HEK293 (cell line): ENCODE measurements at regions not wholly inside any gene's neighbourhood (a gene's known extent, or its start where the extent isn't known, plus 50 kb on each side); places are given as distances from the start of the nearest gene placed in this dataset.

Source experiments
- BCL11B ChIP-seq: fragments of 450-650 bp; formaldehyde crosslinking; IDR thresholded peaks from 2 replicates; pipeline ENCODE4 v1.5.1; 2016; ENCODE audit warnings: low read depth, missing biosample characterization, missing genetic modification characterization
- KLF8 ChIP-seq: fragments of 450-650 bp; formaldehyde crosslinking; IDR thresholded peaks from 2 replicates; pipeline ENCODE4 v1.5.1; 2016; ENCODE audit warnings: missing biosample characterization, missing genetic modification characterization
- MEIS1 ChIP-seq: sonication (generic); formaldehyde crosslinking; IDR thresholded peaks from 2 replicates; pipeline ENCODE4 v1.8.1; 2022; ENCODE audit warnings: missing genetic modification reagents, mild to moderate bottlenecking, borderline replicate concordance
- REPIN1 ChIP-seq: fragments of 450-650 bp; formaldehyde crosslinking; IDR thresholded peaks from 2 replicates; pipeline ENCODE4 v1.5.1; 2017; ENCODE audit warnings: missing biosample characterization, missing genetic modification characterization, low read depth
- REST ChIP-seq: fragments of 450-650 bp; formaldehyde crosslinking; IDR thresholded peaks from 2 replicates; pipeline ENCODE4 v1.5.1; 2016; ENCODE audit warnings: missing biosample characterization, missing genetic modification characterization
- SALL2 ChIP-seq: fragments of 450-650 bp; formaldehyde crosslinking; IDR thresholded peaks from 2 replicates; pipeline ENCODE4 v1.5.0; 2017; ENCODE audit warnings: missing biosample characterization, mild to moderate bottlenecking, missing genetic modification characterization, borderline replicate concordance
- YY1 ChIP-seq: fragments of 450-650 bp; formaldehyde crosslinking; IDR thresholded peaks from 2 replicates; pipeline ENCODE4 v1.5.1; 2018; ENCODE audit warnings: missing biosample characterization, missing genetic modification characterization
- ZBTB17 ChIP-seq: fragments of 450-650 bp; formaldehyde crosslinking; IDR thresholded peaks from 2 replicates; pipeline ENCODE4 v1.5.1; 2016; ENCODE audit warnings: missing biosample characterization, missing genetic modification characterization
- ZNF112 ChIP-seq: fragments of 450-650 bp; formaldehyde crosslinking; IDR thresholded peaks from 2 replicates; pipeline ENCODE4 v1.5.0; 2017; ENCODE audit warnings: missing biosample characterization, missing genetic modification characterization
- ZNF202 ChIP-seq: fragments of 450-650 bp; formaldehyde crosslinking; IDR thresholded peaks from 2 replicates; pipeline ENCODE4 v1.5.1; 2016; ENCODE audit warnings: missing biosample characterization, missing genetic modification characterization, borderline replicate concordance
- ZNF292 ChIP-seq: fragments of 450-650 bp; formaldehyde crosslinking; IDR thresholded peaks from 2 replicates; pipeline ENCODE4 v1.5.1; 2016; ENCODE audit warnings: low read depth, missing biosample characterization, missing genetic modification characterization, borderline replicate concordance
- ZNF311 ChIP-seq: fragments of 450-650 bp; formaldehyde crosslinking; IDR thresholded peaks from 2 replicates; pipeline ENCODE4 v1.5.1; 2017; ENCODE audit warnings: missing biosample characterization, missing genetic modification characterization, borderline replicate concordance
- ZNF416 ChIP-seq: fragments of 450-650 bp; formaldehyde crosslinking; IDR thresholded peaks from 2 replicates; pipeline ENCODE4 v1.5.1; 2016; ENCODE audit warnings: missing biosample characterization, missing genetic modification characterization
- ZNF514 ChIP-seq: fragments of 450-650 bp; formaldehyde crosslinking; IDR thresholded peaks from 2 replicates; pipeline ENCODE4 v1.5.1; 2016; ENCODE audit warnings: missing biosample characterization, missing genetic modification characterization
- ZNF529 ChIP-seq: fragments of 450-650 bp; formaldehyde crosslinking; IDR thresholded peaks from 2 replicates; pipeline ENCODE4 v1.5.1; 2017; ENCODE audit warnings: missing genetic modification characterization, missing biosample characterization; ENCODE audit not compliant: insufficient replicate concordance
- ZNF560 ChIP-seq: fragments of 450-650 bp; formaldehyde crosslinking; IDR thresholded peaks from 2 replicates; pipeline ENCODE4 v1.5.1; 2017; ENCODE audit warnings: missing biosample characterization, missing genetic modification characterization, borderline replicate concordance
- ZNF658 ChIP-seq: fragments of 450-650 bp; formaldehyde crosslinking; IDR thresholded peaks from 2 replicates; pipeline ENCODE4; 2016; ENCODE audit warnings: missing biosample characterization, missing genetic modification characterization
- ZNF660 ChIP-seq: fragments of 450-650 bp; IDR thresholded peaks from 2 replicates; pipeline ENCODE4 v1.5.1; 2018; ENCODE audit warnings: missing biosample characterization, mild to moderate bottlenecking, missing genetic modification characterization
- ZNF664 ChIP-seq: fragments of 450-650 bp; formaldehyde crosslinking; IDR thresholded peaks from 2 replicates; pipeline ENCODE4 v1.5.1; 2016; ENCODE audit warnings: missing biosample characterization, missing genetic modification characterization
- ZNF785 ChIP-seq: fragments of 450-650 bp; formaldehyde crosslinking; IDR thresholded peaks from 2 replicates; pipeline ENCODE4 v1.5.1; 2016; ENCODE audit warnings: missing biosample characterization, missing genetic modification characterization
- ZNF791 ChIP-seq: fragments of 450-650 bp; formaldehyde crosslinking; IDR thresholded peaks from 2 replicates; pipeline ENCODE4 v1.5.1; 2016; ENCODE audit warnings: missing biosample characterization, missing genetic modification characterization
- ZNF830 ChIP-seq: fragments of 450-650 bp; IDR thresholded peaks from 2 replicates; pipeline ENCODE4 v1.5.0; 2018; ENCODE audit warnings: missing biosample characterization, missing genetic modification characterization, low read depth, mild to moderate bottlenecking, moderate library complexity
- ZSCAN16 ChIP-seq: fragments of 450-650 bp; formaldehyde crosslinking; IDR thresholded peaks from 2 replicates; pipeline ENCODE4 v1.5.1; 2016; ENCODE audit warnings: missing biosample characterization, missing genetic modification characterization
- ZSCAN23 ChIP-seq: fragments of 450-650 bp; formaldehyde crosslinking; IDR thresholded peaks from 2 replicates; pipeline ENCODE4 v1.5.1; 2016; ENCODE audit warnings: missing biosample characterization, missing genetic modification characterization
- TF ChIP-seq, protein P1 (sequence below): fragments of 450-650 bp; formaldehyde crosslinking; IDR thresholded peaks from 2 replicates; pipeline ENCODE4 v1.5.1; 2016; ENCODE audit warnings: missing biosample characterization, missing genetic modification characterization, borderline replicate concordance
- TF ChIP-seq, protein P2 (sequence below): fragments of 450-650 bp; formaldehyde crosslinking; optimal IDR thresholded peaks from 2 replicates; pipeline ENCODE3; 2016; ENCODE audit warnings: missing biosample characterization, mild to moderate bottlenecking, missing genetic modification characterization
- TF ChIP-seq, protein P3 (sequence below): fragments of 450-650 bp; formaldehyde crosslinking; IDR thresholded peaks from 2 replicates; pipeline ENCODE4 v1.5.1; 2016; ENCODE audit warnings: missing biosample characterization, missing genetic modification characterization
- TF ChIP-seq, protein P4 (sequence below): fragments of 450-650 bp; formaldehyde crosslinking; IDR thresholded peaks from 2 replicates; pipeline ENCODE4 v1.5.1; 2017; ENCODE audit warnings: missing biosample characterization, missing genetic modification characterization
- TF ChIP-seq, protein P5 (sequence below): fragments of 450-650 bp; formaldehyde crosslinking; IDR thresholded peaks from 2 replicates; pipeline ENCODE4 v1.5.1; 2016; ENCODE audit warnings: missing biosample characterization, missing genetic modification characterization

- TF ChIP-seq, protein P1, sequence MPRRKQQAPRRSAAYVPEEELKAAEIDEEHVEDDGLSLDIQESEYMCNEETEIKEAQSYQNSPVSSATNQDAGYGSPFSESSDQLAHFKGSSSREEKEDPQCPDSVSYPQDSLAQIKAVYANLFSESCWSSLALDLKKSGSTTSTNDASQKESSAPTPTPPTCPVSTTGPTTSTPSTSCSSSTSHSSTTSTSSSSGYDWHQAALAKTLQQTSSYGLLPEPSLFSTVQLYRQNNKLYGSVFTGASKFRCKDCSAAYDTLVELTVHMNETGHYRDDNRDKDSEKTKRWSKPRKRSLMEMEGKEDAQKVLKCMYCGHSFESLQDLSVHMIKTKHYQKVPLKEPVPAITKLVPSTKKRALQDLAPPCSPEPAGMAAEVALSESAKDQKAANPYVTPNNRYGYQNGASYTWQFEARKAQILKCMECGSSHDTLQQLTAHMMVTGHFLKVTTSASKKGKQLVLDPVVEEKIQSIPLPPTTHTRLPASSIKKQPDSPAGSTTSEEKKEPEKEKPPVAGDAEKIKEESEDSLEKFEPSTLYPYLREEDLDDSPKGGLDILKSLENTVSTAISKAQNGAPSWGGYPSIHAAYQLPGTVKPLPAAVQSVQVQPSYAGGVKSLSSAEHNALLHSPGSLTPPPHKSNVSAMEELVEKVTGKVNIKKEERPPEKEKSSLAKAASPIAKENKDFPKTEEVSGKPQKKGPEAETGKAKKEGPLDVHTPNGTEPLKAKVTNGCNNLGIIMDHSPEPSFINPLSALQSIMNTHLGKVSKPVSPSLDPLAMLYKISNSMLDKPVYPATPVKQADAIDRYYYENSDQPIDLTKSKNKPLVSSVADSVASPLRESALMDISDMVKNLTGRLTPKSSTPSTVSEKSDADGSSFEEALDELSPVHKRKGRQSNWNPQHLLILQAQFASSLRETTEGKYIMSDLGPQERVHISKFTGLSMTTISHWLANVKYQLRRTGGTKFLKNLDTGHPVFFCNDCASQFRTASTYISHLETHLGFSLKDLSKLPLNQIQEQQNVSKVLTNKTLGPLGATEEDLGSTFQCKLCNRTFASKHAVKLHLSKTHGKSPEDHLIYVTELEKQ (tag by site-specific recombination), result peak; percentile 61; the same call in 1 of the 2 replicates
- TF ChIP-seq ZNF664 (tag by site-specific recombination), result no peak
- TF ChIP-seq ZNF292 (tag by site-specific recombination), result no peak
- no peak for TF ChIP-seq ZNF202 (tag by site-specific recombination)
- no peak for TF ChIP-seq ZNF311 (tag by site-specific recombination)
- TF ChIP-seq ZBTB17, result 0 out of 2 replicates have a peak, but pooled peaks have one; percentile 16
- TF ChIP-seq ZNF830 (tag by site-specific recombination), result no peak
- no peak for TF ChIP-seq ZNF658
- TF ChIP-seq ZNF560 (tag by site-specific recombination), result no peak
- TF ChIP-seq, protein P2, sequence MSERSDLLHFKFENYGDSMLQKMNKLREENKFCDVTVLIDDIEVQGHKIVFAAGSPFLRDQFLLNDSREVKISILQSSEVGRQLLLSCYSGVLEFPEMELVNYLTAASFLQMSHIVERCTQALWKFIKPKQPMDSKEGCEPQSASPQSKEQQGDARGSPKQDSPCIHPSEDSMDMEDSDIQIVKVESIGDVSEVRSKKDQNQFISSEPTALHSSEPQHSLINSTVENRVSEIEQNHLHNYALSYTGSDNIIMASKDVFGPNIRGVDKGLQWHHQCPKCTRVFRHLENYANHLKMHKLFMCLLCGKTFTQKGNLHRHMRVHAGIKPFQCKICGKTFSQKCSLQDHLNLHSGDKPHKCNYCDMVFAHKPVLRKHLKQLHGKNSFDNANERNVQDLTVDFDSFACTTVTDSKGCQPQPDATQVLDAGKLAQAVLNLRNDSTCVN (tag by site-specific recombination), result no peak
- no peak for TF ChIP-seq REST
- TF ChIP-seq ZNF785 (tag by site-specific recombination), result no peak
- TF ChIP-seq REPIN1, result no peak
- TF ChIP-seq, protein P3, sequence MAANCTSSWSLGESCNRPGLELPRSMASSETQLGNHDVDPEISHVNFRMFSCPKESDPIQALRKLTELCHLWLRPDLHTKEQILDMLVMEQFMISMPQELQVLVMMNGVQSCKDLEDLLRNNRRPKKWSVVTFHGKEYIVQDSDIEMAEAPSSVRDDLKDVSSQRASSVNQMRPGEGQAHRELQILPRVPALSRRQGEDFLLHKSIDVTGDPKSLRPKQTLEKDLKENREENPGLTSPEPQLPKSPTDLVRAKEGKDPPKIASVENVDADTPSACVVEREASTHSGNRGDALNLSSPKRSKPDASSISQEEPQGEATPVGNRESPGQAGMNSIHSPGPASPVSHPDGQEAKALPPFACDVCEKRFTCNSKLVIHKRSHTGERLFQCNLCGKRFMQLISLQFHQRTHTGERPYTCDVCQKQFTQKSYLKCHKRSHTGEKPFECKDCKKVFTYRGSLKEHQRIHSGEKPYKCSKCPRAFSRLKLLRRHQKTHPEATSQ (tag by site-specific recombination), result no peak
- no peak for TF ChIP-seq SALL2
- no peak for TF ChIP-seq ZNF416
- TF ChIP-seq ZSCAN23, result no peak
- no peak for TF ChIP-seq ZNF529 (tag by site-specific recombination)
- no peak for TF ChIP-seq ZSCAN16
- TF ChIP-seq, protein P4, sequence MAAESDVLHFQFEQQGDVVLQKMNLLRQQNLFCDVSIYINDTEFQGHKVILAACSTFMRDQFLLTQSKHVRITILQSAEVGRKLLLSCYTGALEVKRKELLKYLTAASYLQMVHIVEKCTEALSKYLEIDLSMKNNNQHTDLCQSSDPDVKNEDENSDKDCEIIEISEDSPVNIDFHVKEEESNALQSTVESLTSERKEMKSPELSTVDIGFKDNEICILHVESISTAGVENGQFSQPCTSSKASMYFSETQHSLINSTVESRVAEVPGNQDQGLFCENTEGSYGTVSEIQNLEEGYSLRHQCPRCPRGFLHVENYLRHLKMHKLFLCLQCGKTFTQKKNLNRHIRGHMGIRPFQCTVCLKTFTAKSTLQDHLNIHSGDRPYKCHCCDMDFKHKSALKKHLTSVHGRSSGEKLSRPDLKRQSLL (tag by site-specific recombination), result no peak
- TF ChIP-seq YY1 (tag by site-specific recombination), result no peak
- TF ChIP-seq ZNF514, result no peak
- TF ChIP-seq KLF8 (tag by site-specific recombination), result no peak
- TF ChIP-seq ZNF112 (tag by site-specific recombination), result no peak
- no peak for TF ChIP-seq ZNF660
- peak; percentile 94 for TF ChIP-seq ZNF791
- no peak for TF ChIP-seq BCL11B
- TF ChIP-seq, protein P5, sequence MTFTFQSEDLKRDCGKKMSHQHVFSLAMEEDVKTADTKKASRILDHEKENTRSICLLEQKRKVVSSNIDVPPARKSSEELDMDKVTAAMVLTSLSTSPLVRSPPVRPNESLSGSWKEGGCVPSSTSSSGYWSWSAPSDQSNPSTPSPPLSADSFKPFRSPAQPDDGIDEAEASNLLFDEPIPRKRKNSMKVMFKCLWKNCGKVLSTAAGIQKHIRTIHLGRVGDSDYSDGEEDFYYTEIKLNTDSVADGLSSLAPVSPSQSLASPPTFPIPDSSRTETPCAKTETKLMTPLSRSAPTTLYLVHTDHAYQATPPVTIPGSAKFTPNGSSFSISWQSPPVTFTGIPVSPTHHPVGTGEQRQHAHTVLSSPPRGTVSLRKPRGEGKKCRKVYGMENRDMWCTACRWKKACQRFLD, result no peak
- TF ChIP-seq MEIS1 (CRISPR knock-in tag), result peak; percentile 100
These were observed 241.4 kb downstream of the DRD1 start (continued) for GRCh38 chr5:175202463-175203068.
